K562 (cell line): ENCODE measurements at regions not wholly inside any gene's neighbourhood (a gene's known extent, or its start where the extent isn't known, plus 50 kb on each side); places are given as distances from the start of the nearest gene placed in this dataset.

Experiments used
- ATAC-seq: fragments of 200-7000 bp; cut with Tn5 transposase; 3 replicates; pipeline ENCODE4 v1.9.1; 2020; ENCODE audit warnings: moderate library complexity
- BruUV-seq: library from RNA; stranded (reverse); fragments of 400-500 nt; replicated peaks from 2 replicates; lab custom pipeline; 2021; lab: Mats Ljungman, UMichigan
- CTCF ChIA-PET: fragments of 300-600 bp; formaldehyde crosslinking; extraction: SDS; loops from one replicate; lab custom pipeline; 2021; ENCODE audit warnings: low intra/inter-chr PET ratio; lab: Yijun Ruan, JAX
- POLR2A ChIA-PET: fragments of 300-600, 350-650 bp; sonication (Branson Sonifier 250); formaldehyde crosslinking; extraction: SDS; loops from one replicate; lab custom pipeline; 2021; ENCODE audit warnings: antibody characterized with exemption, inconsistent platforms; lab: Yijun Ruan, JAX
- DNase-seq, 4 experiments: peaks; one replicate each; pipeline versions ENCODE4 v3.0.0 to v3.0.0-alpha.2; 2011 to 2018; ENCODE audit warnings: low spot score in 3 of 4, mixed read lengths in 3 of 4; ENCODE audit errors: extremely low read depth in 1 of 4
- FAIRE-seq: peaks from 2 replicates; lab custom pipeline; 2011; peaks lifted over from hg19 to GRCh38; lab: Jason Lieb, UNC
- H2AFZ ChIP-seq: 2 replicates; pipeline ENCODE4 v1.6.0; 2011; ENCODE audit warnings: low read depth, low read length, control low read depth, inconsistent platforms
- H3K27ac ChIP-seq: fragments of 200-600 bp; 3 replicates; pipeline ENCODE4 v1.8.0; 2011; ENCODE audit warnings: low read depth, mild to moderate bottlenecking, control low read depth, inconsistent platforms, low read length, moderate library complexity, mixed read lengths; ENCODE audit errors: extremely low read depth
- H3K27me3 ChIP-seq, 2 experiments: fragments of 300-600 bp in 1 of 2; 2 replicates in 1 of 2; 3 replicates in 1 of 2; pipeline versions ENCODE4 v1.6.0 to v1.8.0; 2011; ENCODE audit warnings: inconsistent platforms in 2 of 2, low read length in 2 of 2, mild to moderate bottlenecking in 1 of 2, mixed read lengths in 1 of 2, moderate library complexity in 1 of 2; ENCODE audit not compliant: control insufficient read depth in 2 of 2, insufficient read depth in 2 of 2
- H3K36me3 ChIP-seq: fragments of 300-600 bp; 3 replicates; pipeline ENCODE4 v1.8.0; 2011; ENCODE audit warnings: mild to moderate bottlenecking, low read length, inconsistent platforms; ENCODE audit not compliant: control insufficient read depth, insufficient read depth
- H3K4me1 ChIP-seq, 2 experiments: fragments of 200-600 bp in 1 of 2; replicated peaks in 1 of 2; 2 replicates in 1 of 2; 3 replicates in 1 of 2; pipeline versions ENCODE4 v1.5.1 to v1.8.0; 2011; ENCODE audit warnings: inconsistent platforms in 2 of 2, low read length in 2 of 2, mild to moderate bottlenecking in 1 of 2, mixed read lengths in 1 of 2, moderate library complexity in 1 of 2; ENCODE audit not compliant: control insufficient read depth in 2 of 2, insufficient read depth in 2 of 2
- H3K4me2 ChIP-seq: 2 replicates; pipeline ENCODE4 v1.6.1; 2011; ENCODE audit warnings: low read length, control low read depth, inconsistent platforms, mixed read lengths; ENCODE audit not compliant: insufficient read depth
- H3K4me3 ChIP-seq: fragments of 200-600 bp; sonication (generic), shearing (Covaris generic); 2 replicates; pipeline ENCODE4 v1.5.1; 2016; ENCODE audit warnings: control low read depth, inconsistent platforms
- H3K79me2 ChIP-seq: fragments of 200-600 bp; 3 replicates; pipeline ENCODE4 v1.8.0; 2011; ENCODE audit warnings: low read length, inconsistent platforms; ENCODE audit not compliant: control insufficient read depth, insufficient read depth
- H3K9ac ChIP-seq, 2 experiments: 2 replicates each; pipeline versions ENCODE4 v1.6.0 to v1.6.1; 2011; ENCODE audit warnings: low read depth in 2 of 2, low read length in 2 of 2, control low read depth in 1 of 2, inconsistent platforms in 1 of 2, mild to moderate bottlenecking in 1 of 2, mixed read lengths in 1 of 2; ENCODE audit not compliant: insufficient read depth in 1 of 2
- H3K9me1 ChIP-seq: one replicate; pipeline ENCODE4 v1.6.0; 2011; ENCODE audit warnings: inconsistent platforms, mild to moderate bottlenecking, low read length, moderate library complexity; ENCODE audit not compliant: control insufficient read depth, insufficient read depth
- H3K9me3 ChIP-seq: replicated peaks from 2 replicates; pipeline ENCODE4 v1.5.1; 2011; ENCODE audit warnings: low read depth, low read length, inconsistent platforms; ENCODE audit not compliant: control insufficient read depth, insufficient read depth
- H4K20me1 ChIP-seq: replicated peaks from 2 replicates; pipeline ENCODE4 v1.6.1; 2011; ENCODE audit warnings: low read length, inconsistent platforms, mixed read lengths; ENCODE audit not compliant: control insufficient read depth, insufficient read depth
- CREB1 ChIP-seq, 2 experiments: sonication (generic) in 1 of 2; formaldehyde crosslinking in 1 of 2; IDR thresholded peaks; 2 replicates each; pipeline versions ENCODE4 v1.6.1 to v1.8.0; 2012 to 2022; ENCODE audit warnings: inconsistent platforms in 1 of 2, mild to moderate bottlenecking in 1 of 2, missing genetic modification reagents in 1 of 2, moderate library complexity in 1 of 2
- HIVEP1 ChIP-seq: fragments of 250-450 bp; sonication (Bioruptor Pico); IDR thresholded peaks from 2 replicates; pipeline ENCODE4 v1.4.0; 2020; ENCODE audit warnings: mild to moderate bottlenecking
- PREB ChIP-seq: sonication (generic); formaldehyde crosslinking; IDR thresholded peaks from 2 replicates; pipeline ENCODE4 v1.8.1; 2023; ENCODE audit warnings: mild to moderate bottlenecking, missing genetic modification reagents
- SP1 ChIP-seq: sonication (generic); formaldehyde crosslinking; IDR thresholded peaks from 2 replicates; pipeline ENCODE4 v1.8.1; 2022; ENCODE audit warnings: mild to moderate bottlenecking, missing genetic modification reagents
- ZBTB8A ChIP-seq: fragments of 450-650 bp; IDR thresholded peaks from 2 replicates; pipeline ENCODE4 v1.6.1; 2018; ENCODE audit warnings: mild to moderate bottlenecking, moderate library complexity; ENCODE audit not compliant: partially characterized antibody
- ZHX1 ChIP-seq: fragments of 150-350 bp; conservative IDR thresholded peaks from 2 replicates; pipeline ENCODE4 v1.6.1; 2014; ENCODE audit warnings: low read length
- ZKSCAN3 ChIP-seq: fragments of 250-450 bp; sonication (Bioruptor Pico); IDR thresholded peaks from 2 replicates; pipeline ENCODE4 v1.4.0; 2020
- ZNF512 ChIP-seq: IDR thresholded peaks from 2 replicates; pipeline ENCODE4 v1.6.1; 2016; ENCODE audit warnings: missing genetic modification characterization, missing compliant biosample characterization
- WGBS: fragments of 100-300 bp; shearing (Covaris generic); methylation state at CpG from one replicate; pipeline ENCODE4 v1.1.6; 2016; ENCODE audit warnings: low coverage, mixed read lengths; ENCODE audit not compliant: insufficient coverage; ENCODE audit errors: missing lambda C conversion rate; 5-methylcytosine and 5-hydroxymethylcytosine counted together
- in situ Hi-C: fragments of 300-500 bp; cut with MboI; formaldehyde crosslinking; loops from 4 replicates; pipeline ENCODE4 v1.15.0; 2018; ENCODE audit warnings: inconsistent platforms, mixed read lengths
- intact Hi-C: fragments of 100-400 bp; cut with micrococcal nuclease; formaldehyde crosslinking; loops from 2 replicates; pipeline ENCODE4 v1.14.2; 2022
- TF ChIP-seq, protein P1 (sequence below): fragments of 450-650 bp; IDR thresholded peaks from 2 replicates; pipeline ENCODE4 v1.6.1; 2017; ENCODE audit warnings: mild to moderate bottlenecking, moderate library complexity
- TF ChIP-seq, protein P2 (sequence below): sonication (generic); formaldehyde crosslinking; IDR thresholded peaks from 2 replicates; pipeline ENCODE4 v1.8.1; 2023; ENCODE audit warnings: missing genetic modification reagents, mild to moderate bottlenecking, borderline replicate concordance

DNA sequence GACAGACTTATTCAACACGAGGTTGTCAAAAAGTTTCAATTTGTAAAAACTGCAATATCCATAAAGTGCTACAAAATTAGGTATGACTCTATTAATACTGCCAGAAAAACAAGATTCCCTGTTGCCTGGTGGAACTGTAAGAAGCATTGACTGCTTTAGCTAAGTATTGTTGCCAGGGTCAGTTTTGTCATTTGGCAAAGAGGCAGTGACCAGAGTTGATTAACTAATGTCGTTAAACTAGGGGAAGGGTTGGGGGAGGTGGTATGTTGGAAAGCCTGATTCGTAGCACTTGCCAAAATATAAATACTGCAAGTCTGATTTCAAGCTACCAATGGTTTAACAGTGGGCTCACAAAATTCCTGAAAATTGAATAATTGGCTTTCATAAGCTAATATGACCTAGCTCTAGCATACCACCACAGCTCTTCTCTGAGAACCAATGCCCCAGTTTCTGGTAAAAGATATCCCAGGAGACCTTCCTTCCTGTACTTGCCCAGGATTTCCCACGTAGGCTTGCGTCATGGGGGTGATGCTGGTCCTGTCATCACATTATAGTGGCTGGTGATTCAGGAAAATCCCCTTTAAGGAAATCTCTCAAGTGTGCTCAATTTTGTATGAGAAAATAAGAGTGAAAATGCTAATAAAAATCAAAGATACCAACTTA, 266.4 kb upstream of the TBC1D5 start:
- ATAC-seq (no peak), DNase-seq (no peak), FAIRE-seq (no peak)
- ChIA-PET POLR2A (no interaction called here), CTCF (no interaction called here)
- Histone ChIP-seq H3K79me2 (no peaks in the 10 kb centered on the region), H3K36me3 (no peaks in the 10 kb centered on the region), H3K9me1 (no peaks in the 10 kb centered on the region), H2AFZ (no peak overlapping the region), H3K9me3 (no peaks in the 10 kb centered on the region), H3K27me3 (no peaks in the 10 kb centered on the region; a peak in 1 of 5 replicates), H3K4me3 (no peak overlapping the region), H3K4me1 (no peaks in the 10 kb centered on the region), H3K27ac (no peak overlapping the region), H4K20me1 (no peaks in the 10 kb centered on the region), H3K4me2 (no peak overlapping the region), H3K9ac (no peak overlapping the region)
- 0% methylated on average over 5 of the region's 5 CpGs for WGBS
- no TSS peak for BruUV-seq
- intact Hi-C loops (no loop called here), in situ Hi-C loops (no loop called here)
- TF ChIP-seq HIVEP1 (no peak), ZHX1 (no peak), ZBTB8A (no peak), SP1 (CRISPR knock-in tag) (no peak), ZKSCAN3 (CRISPR knock-in tag) (no peak), ZNF512 (no peak), PREB (CRISPR knock-in tag) (no peak), CREB1 (IDR thresholded peaks at IDR 0.05) (no peak), CREB1 (CRISPR knock-in tag; IDR thresholded peaks at IDR 0.05) (no peak)
- TF ChIP-seq, protein P1, sequence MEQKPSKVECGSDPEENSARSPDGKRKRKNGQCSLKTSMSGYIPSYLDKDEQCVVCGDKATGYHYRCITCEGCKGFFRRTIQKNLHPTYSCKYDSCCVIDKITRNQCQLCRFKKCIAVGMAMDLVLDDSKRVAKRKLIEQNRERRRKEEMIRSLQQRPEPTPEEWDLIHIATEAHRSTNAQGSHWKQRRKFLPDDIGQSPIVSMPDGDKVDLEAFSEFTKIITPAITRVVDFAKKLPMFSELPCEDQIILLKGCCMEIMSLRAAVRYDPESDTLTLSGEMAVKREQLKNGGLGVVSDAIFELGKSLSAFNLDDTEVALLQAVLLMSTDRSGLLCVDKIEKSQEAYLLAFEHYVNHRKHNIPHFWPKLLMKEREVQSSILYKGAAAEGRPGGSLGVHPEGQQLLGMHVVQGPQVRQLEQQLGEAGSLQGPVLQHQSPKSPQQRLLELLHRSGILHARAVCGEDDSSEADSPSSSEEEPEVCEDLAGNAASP, result no peak
- TF ChIP-seq, protein P2, sequence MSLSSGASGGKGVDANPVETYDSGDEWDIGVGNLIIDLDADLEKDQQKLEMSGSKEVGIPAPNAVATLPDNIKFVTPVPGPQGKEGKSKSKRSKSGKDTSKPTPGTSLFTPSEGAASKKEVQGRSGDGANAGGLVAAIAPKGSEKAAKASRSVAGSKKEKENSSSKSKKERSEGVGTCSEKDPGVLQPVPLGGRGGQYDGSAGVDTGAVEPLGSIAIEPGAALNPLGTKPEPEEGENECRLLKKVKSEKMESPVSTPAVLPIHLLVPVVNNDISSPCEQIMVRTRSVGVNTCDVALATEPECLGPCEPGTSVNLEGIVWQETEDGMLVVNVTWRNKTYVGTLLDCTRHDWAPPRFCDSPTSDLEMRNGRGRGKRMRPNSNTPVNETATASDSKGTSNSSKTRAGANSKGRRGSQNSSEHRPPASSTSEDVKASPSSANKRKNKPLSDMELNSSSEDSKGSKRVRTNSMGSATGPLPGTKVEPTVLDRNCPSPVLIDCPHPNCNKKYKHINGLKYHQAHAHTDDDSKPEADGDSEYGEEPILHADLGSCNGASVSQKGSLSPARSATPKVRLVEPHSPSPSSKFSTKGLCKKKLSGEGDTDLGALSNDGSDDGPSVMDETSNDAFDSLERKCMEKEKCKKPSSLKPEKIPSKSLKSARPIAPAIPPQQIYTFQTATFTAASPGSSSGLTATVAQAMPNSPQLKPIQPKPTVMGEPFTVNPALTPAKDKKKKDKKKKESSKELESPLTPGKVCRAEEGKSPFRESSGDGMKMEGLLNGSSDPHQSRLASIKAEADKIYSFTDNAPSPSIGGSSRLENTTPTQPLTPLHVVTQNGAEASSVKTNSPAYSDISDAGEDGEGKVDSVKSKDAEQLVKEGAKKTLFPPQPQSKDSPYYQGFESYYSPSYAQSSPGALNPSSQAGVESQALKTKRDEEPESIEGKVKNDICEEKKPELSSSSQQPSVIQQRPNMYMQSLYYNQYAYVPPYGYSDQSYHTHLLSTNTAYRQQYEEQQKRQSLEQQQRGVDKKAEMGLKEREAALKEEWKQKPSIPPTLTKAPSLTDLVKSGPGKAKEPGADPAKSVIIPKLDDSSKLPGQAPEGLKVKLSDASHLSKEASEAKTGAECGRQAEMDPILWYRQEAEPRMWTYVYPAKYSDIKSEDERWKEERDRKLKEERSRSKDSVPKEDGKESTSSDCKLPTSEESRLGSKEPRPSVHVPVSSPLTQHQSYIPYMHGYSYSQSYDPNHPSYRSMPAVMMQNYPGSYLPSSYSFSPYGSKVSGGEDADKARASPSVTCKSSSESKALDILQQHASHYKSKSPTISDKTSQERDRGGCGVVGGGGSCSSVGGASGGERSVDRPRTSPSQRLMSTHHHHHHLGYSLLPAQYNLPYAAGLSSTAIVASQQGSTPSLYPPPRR (CRISPR knock-in tag), result no peak
